IMR-90 (cell line): ENCODE measurements at regions not wholly inside any gene's neighbourhood (a gene's known extent, or its start where the extent isn't known, plus 50 kb on each side); places are given as distances from the start of the nearest gene placed in this dataset.

Source experiments
- ATAC-seq: fragments of 200-7000 bp; cut with Tn5 transposase; 2 replicates; pipeline ENCODE4 v1.9.1; 2020; ENCODE audit warnings: low read depth, mild to moderate bottlenecking, moderate library complexity
- BruUV-seq: library from RNA; stranded (reverse); fragments of 400-500 nt; replicated peaks from 2 replicates; lab custom pipeline; 2021; lab: Mats Ljungman, UMichigan
- CTCF ChIA-PET: fragments of 300-600 bp; formaldehyde crosslinking; extraction: SDS; loops from one replicate; lab custom pipeline; 2021; ENCODE audit warnings: antibody characterized with exemption; lab: Yijun Ruan, JAX
- POLR2A ChIA-PET: fragments of 300-600 bp; sonication (Branson Sonifier 250); formaldehyde crosslinking; loops from one replicate; lab custom pipeline; 2022; ENCODE audit warnings: antibody characterized with exemption; ENCODE audit not compliant: unreplicated experiment; lab: Charles Lee
- DNase-seq: peaks from one replicate; pipeline ENCODE4 v3.0.0; 2013
- H2AFZ ChIP-seq: replicated peaks from 2 replicates; pipeline ENCODE3; 2013; ENCODE audit warnings: low read length, mild to moderate bottlenecking; ENCODE audit not compliant: poor library complexity
- H2AK5ac ChIP-seq: 2 replicates; pipeline ENCODE4 v1.6.1; 2013; ENCODE audit warnings: low read depth, low read length, inconsistent platforms
- H2AK9ac ChIP-seq: replicated peaks from 2 replicates; pipeline ENCODE3; 2013; ENCODE audit warnings: mild to moderate bottlenecking, low read depth, low read length, moderate library complexity; ENCODE audit not compliant: poor library complexity
- H2BK120ac ChIP-seq: 2 replicates; pipeline ENCODE4 v1.6.1; 2013; ENCODE audit warnings: low read depth, low read length, inconsistent platforms
- H2BK15ac ChIP-seq: 3 replicates; pipeline ENCODE4 v1.6.1; 2013; ENCODE audit warnings: low read depth, low read length, inconsistent platforms
- H2BK20ac ChIP-seq: 2 replicates; pipeline ENCODE4 v1.6.1; 2013; ENCODE audit warnings: low read depth, mild to moderate bottlenecking, inconsistent platforms, low read length, moderate library complexity
- H2BK5ac ChIP-seq: 2 replicates; pipeline ENCODE4 v1.6.1; 2013; ENCODE audit warnings: mild to moderate bottlenecking, low read depth, low read length, inconsistent platforms; ENCODE audit not compliant: poor library complexity, severe bottlenecking
- H3K14ac ChIP-seq: replicated peaks from 2 replicates; pipeline ENCODE4 v1.6.1; 2013; ENCODE audit warnings: low read depth, low read length, inconsistent platforms
- H3K18ac ChIP-seq: 2 replicates; pipeline ENCODE4 v1.6.1; 2013; ENCODE audit warnings: low read depth, low read length, control low read depth
- H3K23ac ChIP-seq: 2 replicates; pipeline ENCODE4 v1.6.1; 2013; ENCODE audit warnings: low read depth, low read length, inconsistent platforms
- H3K27ac ChIP-seq: 2 replicates; pipeline ENCODE4 v1.5.1; 2013; ENCODE audit warnings: mild to moderate bottlenecking, control low read depth, low read length; ENCODE audit not compliant: insufficient read depth
- H3K27me3 ChIP-seq: 2 replicates; pipeline ENCODE4 v1.6.1; 2013; ENCODE audit warnings: low read length; ENCODE audit not compliant: control insufficient read depth, insufficient read depth
- H3K36me3 ChIP-seq: 2 replicates; pipeline ENCODE4 v1.6.1; 2013; ENCODE audit warnings: low read length, mixed read lengths; ENCODE audit not compliant: control insufficient read depth, insufficient read depth
- H3K4ac ChIP-seq: 2 replicates; pipeline ENCODE4 v1.6.1; 2013; ENCODE audit warnings: low read depth, low read length, inconsistent platforms
- H3K4me1 ChIP-seq: 2 replicates; pipeline ENCODE4 v1.6.1; 2013; ENCODE audit warnings: low read length, mixed read lengths; ENCODE audit not compliant: control insufficient read depth, insufficient read depth
- H3K4me2 ChIP-seq: 2 replicates; pipeline ENCODE4 v1.6.1; 2013; ENCODE audit warnings: low read depth, mild to moderate bottlenecking, control low read depth, low read length, moderate library complexity
- H3K4me3 ChIP-seq: 2 replicates; pipeline ENCODE4 v1.5.1; 2013; ENCODE audit warnings: low read depth, mild to moderate bottlenecking, control low read depth, low read length, moderate library complexity; ENCODE audit not compliant: insufficient read depth
- H3K56ac ChIP-seq: 2 replicates; pipeline ENCODE4 v1.6.1; 2013; ENCODE audit warnings: low read length, inconsistent platforms; ENCODE audit not compliant: insufficient read depth; ENCODE audit errors: extremely low read depth
- H3K79me1 ChIP-seq, 2 experiments: 2 replicates each; pipeline ENCODE4 v1.6.1; 2013; ENCODE audit warnings: low read length in 2 of 2, inconsistent platforms in 1 of 2, low read depth in 1 of 2
- H3K9ac ChIP-seq: 2 replicates; pipeline ENCODE4 v1.6.1; 2013; ENCODE audit warnings: low read depth, low read length, control low read depth
- H3K9me1 ChIP-seq: 2 replicates; pipeline ENCODE4 v1.6.1; 2013; ENCODE audit warnings: low read length, inconsistent platforms; ENCODE audit not compliant: insufficient read depth
- H3K9me3 ChIP-seq: 2 replicates; pipeline ENCODE4 v1.6.1; 2013; ENCODE audit warnings: low read length; ENCODE audit not compliant: control insufficient read depth, insufficient read depth
- H4K20me1 ChIP-seq: 2 replicates; pipeline ENCODE4 v1.6.1; 2013; ENCODE audit warnings: low read length, inconsistent platforms; ENCODE audit not compliant: insufficient read depth
- H4K5ac ChIP-seq: 2 replicates; pipeline ENCODE4 v1.6.1; 2013; ENCODE audit warnings: mild to moderate bottlenecking, low read depth, low read length, control low read depth
- H4K8ac ChIP-seq, 2 experiments: 2 replicates each; pipeline ENCODE4 v1.6.1; 2013; ENCODE audit warnings: low read depth in 2 of 2, low read length in 2 of 2, control low read depth in 1 of 2, inconsistent platforms in 1 of 2
- H4K91ac ChIP-seq: 2 replicates; pipeline ENCODE4 v1.6.1; 2013; ENCODE audit warnings: low read depth, low read length, inconsistent platforms; ENCODE audit not compliant: insufficient read depth
- BHLHE40 ChIP-seq: fragments of 150-350 bp; IDR thresholded peaks from 2 replicates; pipeline ENCODE4 v1.6.1; 2016; ENCODE audit warnings: mild to moderate bottlenecking, low read depth, low read length
- ELK1 ChIP-seq: fragments of 150-350 bp; IDR thresholded peaks from 2 replicates; pipeline ENCODE4 v1.6.1; 2016; ENCODE audit warnings: low read depth, mild to moderate bottlenecking, low read length, moderate library complexity, borderline replicate concordance
- RAD21 ChIP-seq: IDR thresholded peaks from 2 replicates; pipeline ENCODE4 v1.6.1; 2012; ENCODE audit warnings: low read length, improper control_type of control experiment
- SMC3 ChIP-seq: fragments of 150-350 bp; IDR thresholded peaks from 2 replicates; pipeline ENCODE4 v1.6.1; 2016; ENCODE audit warnings: low read depth, mild to moderate bottlenecking, antibody characterized with exemption, low read length, moderate library complexity
- WGBS, 2 experiments: methylation state at CpG; one replicate each; pipeline versions ENCODE4 v1.1.5 to v1.1.7; 2013; ENCODE audit warnings: missing lambda C conversion rate in 2 of 2; ENCODE audit not compliant: insufficient read length in 1 of 2; ENCODE audit errors: extremely low coverage in 2 of 2; 5-methylcytosine and 5-hydroxymethylcytosine counted together
- dilution Hi-C: fragments of 300-500 bp; cut with HindIII; formaldehyde crosslinking; loops from one replicate; pipeline ENCODE4 v1.14.3; 2018; ENCODE audit warnings: low sequenced_read_pairs; ENCODE audit not compliant: unreplicated experiment
- in situ Hi-C: fragments of 300-500 bp; cut with MboI; formaldehyde crosslinking; loops from 3 replicates; pipeline ENCODE4 v1.14.3; 2019; ENCODE audit warnings: low sequenced_read_pairs, inconsistent platforms, mixed read lengths
- intact Hi-C: fragments of 100-400 bp; cut with micrococcal nuclease; formaldehyde crosslinking; loops from 2 replicates; pipeline ENCODE4 v1.10.0; 2022
- TF ChIP-seq, protein P1 (sequence below): conservative IDR thresholded peaks from 2 replicates; pipeline ENCODE4 v1.5.1; 2012; ENCODE audit warnings: mild to moderate bottlenecking, low read depth, low read length, improper control_type of control experiment

- Histone ChIP-seq H3K9me3 (peaks cover 5% of the 10 kb centered on the region), H4K5ac (no peak overlapping the region), H3K4ac (no peak overlapping the region), H3K27ac (no peak overlapping the region), H4K91ac (no peak overlapping the region), H3K4me2 (0 out of 2 replicates have a peak overlapping the region, but pooled peaks have one; percentile 19), H3K14ac (no peak overlapping the region), H4K8ac (no peak overlapping the region), H2BK5ac (no peak overlapping the region), H3K9me1 (no peaks in the 10 kb centered on the region), H3K23ac (no peak overlapping the region), H2AK5ac (no peak overlapping the region), H3K4me3 (no peak overlapping the region), H2BK120ac (no peak overlapping the region), H2AK9ac (no peak overlapping the region), H2BK20ac (no peak overlapping the region), H3K4me1 (no peaks in the 10 kb centered on the region), H3K36me3 (no peaks in the 10 kb centered on the region), H3K79me1 (no peaks in the 10 kb centered on the region), H3K18ac (no peak overlapping the region), H3K9ac (no peak overlapping the region), H3K56ac (no peak overlapping the region), H4K20me1 (no peaks in the 10 kb centered on the region), H3K27me3 (no peaks in the 10 kb centered on the region), H2AFZ (no peak overlapping the region), H2BK15ac (no peak overlapping the region)
- TF ChIP-seq ELK1 (no peak), BHLHE40 (no peak), SMC3 (peak; percentile 77), RAD21 (peak; percentile 90)
- TF ChIP-seq, protein P1, sequence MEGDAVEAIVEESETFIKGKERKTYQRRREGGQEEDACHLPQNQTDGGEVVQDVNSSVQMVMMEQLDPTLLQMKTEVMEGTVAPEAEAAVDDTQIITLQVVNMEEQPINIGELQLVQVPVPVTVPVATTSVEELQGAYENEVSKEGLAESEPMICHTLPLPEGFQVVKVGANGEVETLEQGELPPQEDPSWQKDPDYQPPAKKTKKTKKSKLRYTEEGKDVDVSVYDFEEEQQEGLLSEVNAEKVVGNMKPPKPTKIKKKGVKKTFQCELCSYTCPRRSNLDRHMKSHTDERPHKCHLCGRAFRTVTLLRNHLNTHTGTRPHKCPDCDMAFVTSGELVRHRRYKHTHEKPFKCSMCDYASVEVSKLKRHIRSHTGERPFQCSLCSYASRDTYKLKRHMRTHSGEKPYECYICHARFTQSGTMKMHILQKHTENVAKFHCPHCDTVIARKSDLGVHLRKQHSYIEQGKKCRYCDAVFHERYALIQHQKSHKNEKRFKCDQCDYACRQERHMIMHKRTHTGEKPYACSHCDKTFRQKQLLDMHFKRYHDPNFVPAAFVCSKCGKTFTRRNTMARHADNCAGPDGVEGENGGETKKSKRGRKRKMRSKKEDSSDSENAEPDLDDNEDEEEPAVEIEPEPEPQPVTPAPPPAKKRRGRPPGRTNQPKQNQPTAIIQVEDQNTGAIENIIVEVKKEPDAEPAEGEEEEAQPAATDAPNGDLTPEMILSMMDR = peak; percentile 89
- no CpG with 5 or more reads among the region's 11 CpGs for whole genome bisulfite sequencing, 2 experiments
- intact Hi-C loops = loop anchor here (10.0 kb wide), 2 partner anchors 910 to 1720 kb away; partner anchors contain the start of gene BRINP1
- CTCF ChIA-PET = no interaction called here
- in situ Hi-C loops = no loop called here
- POLR2A ChIA-PET = no interaction called here
- dilution Hi-C loops = no loop called here
- DNase-seq = peak; percentile 49
- ATAC-seq = peak; percentile 94
- no TSS peak for BruUV-seq
Observed at GRCh38 chr9:117644133-117644931, 59.9 kb upstream of the TLR4 start.
